ENCODE measurements at regions not wholly inside any gene's neighbourhood (a gene's known extent, or its start where the extent isn't known, plus 50 kb on each side); places are given as distances from the start of the nearest gene placed in this dataset.

- TF ChIP-seq, protein P1, sequence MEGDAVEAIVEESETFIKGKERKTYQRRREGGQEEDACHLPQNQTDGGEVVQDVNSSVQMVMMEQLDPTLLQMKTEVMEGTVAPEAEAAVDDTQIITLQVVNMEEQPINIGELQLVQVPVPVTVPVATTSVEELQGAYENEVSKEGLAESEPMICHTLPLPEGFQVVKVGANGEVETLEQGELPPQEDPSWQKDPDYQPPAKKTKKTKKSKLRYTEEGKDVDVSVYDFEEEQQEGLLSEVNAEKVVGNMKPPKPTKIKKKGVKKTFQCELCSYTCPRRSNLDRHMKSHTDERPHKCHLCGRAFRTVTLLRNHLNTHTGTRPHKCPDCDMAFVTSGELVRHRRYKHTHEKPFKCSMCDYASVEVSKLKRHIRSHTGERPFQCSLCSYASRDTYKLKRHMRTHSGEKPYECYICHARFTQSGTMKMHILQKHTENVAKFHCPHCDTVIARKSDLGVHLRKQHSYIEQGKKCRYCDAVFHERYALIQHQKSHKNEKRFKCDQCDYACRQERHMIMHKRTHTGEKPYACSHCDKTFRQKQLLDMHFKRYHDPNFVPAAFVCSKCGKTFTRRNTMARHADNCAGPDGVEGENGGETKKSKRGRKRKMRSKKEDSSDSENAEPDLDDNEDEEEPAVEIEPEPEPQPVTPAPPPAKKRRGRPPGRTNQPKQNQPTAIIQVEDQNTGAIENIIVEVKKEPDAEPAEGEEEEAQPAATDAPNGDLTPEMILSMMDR (IDR thresholded peaks at IDR 0.05): no peak
- no peak for TF ChIP-seq POLR2A (IDR thresholded peaks at IDR 0.05)
These were observed 295.0 kb upstream of the NAV3 start for GRCh38 chr12:77535734-77536133.

Data from thyroid gland (tissue), 4 donors.